Right renal pelvis (tissue), 4 donors: ENCODE measurements at regions not wholly inside any gene's neighbourhood (a gene's known extent, or its start where the extent isn't known, plus 50 kb on each side); places are given as distances from the start of the nearest gene placed in this dataset.
"Not testable (repeated sequence)": the region's sequence is repeated elsewhere in the genome, so short reads cannot be mapped to it uniquely, and the experiment has no call there.

ENCODE experiments used
- DNase-seq, 4 donors: peaks; one replicate each; pipeline ENCODE4 v3.0.0-alpha.2; 2013; ENCODE audit warnings: low read depth in 4 of 4, low spot score in 3 of 4, missing footprints in 1 of 4

DNA sequence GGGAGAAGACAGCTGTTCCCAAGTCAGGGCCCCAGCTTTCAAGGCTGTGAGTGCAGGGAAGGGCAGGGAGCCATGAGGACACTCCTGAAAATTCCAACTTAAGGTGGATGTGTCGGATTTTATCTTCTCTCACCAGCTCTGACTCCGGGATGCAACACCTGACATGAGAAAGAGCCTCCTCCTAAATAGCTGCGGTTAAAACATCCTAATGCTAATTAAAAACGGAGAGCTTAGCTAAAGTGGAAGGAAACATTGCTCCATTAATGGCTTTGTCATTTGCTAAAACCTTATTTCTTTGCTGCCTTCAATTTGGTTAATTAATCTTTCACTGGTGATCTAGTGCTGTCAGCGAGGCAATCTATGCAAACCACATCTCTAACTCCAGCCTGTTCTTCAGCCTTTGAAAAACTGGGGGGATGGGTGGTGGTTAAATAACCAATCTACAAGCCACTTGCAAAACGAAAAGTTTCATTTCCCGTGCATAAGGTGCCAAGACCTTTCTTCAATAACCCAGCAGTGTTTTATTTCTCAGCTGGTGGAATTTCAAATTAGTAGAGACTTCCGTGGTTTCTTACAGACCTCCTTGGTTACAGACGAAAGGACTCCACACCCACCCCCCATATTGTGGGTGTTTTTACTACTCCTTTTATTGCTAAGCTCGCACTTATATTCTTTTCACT, 379.6 kb downstream of the MLLT3 start:
- DNase-seq: no peak

DNA sequence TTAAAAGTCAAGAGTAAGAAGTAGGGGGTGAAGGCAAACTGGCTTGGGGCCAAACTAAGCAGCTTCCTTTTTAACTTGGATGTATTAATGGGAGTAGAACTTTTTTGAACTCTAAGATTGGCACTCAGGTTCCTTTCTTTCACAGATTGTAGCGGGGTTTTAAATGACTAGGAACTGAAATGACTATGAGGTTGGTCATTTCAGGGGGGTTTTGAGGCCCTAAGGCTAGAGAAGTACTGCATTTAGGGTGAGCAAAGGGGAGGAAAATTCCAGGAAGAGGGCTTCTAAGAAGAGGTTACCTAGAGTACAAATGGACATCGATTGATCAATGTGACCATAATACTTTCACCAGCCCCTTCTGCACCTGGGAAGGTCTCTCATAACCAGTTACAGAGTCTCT, 381.8 kb downstream of the MLLT3 start:
- DNase-seq: no peak

DNA sequence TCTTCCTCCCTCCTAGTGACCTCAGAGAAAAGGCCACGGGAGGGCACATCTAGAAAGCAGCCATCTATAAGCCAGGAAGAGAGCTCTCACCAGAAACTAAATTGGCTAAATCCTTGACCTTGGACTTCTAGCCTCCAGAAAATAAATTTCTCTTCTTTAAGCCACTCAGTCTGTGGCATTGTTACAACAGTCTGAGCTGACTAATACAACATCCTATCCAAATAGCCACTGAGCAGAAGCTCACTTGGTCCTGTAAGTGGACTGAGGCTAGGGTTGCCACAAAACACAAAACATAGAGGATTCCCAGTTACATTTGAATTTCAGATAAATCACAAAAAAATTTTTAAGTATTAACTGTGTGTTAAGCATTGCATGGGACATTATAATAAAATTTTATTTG, 383.4 kb downstream of the MLLT3 start:
- no peak for DNase-seq

DNA sequence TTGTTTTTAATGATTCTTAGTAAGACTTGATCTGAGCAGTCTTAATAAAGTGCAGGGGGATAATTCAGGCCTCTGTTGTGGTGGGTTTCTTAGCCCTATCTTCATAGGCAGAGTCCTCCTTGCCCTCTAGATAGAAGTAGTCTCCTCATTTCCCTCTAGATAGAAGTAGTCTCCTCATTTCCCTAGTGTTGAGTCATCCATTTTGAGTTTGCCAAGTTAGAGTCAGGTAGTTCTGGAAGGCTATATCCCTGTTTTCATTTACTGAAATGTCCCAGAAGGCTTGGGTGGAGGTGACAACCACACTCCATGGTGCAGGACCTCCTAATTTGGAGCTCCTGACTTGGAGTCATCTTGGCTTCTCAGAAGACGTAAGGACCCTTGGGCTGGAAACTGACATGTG, 384.6 kb downstream of the MLLT3 start:
- no peak for DNase-seq

DNA sequence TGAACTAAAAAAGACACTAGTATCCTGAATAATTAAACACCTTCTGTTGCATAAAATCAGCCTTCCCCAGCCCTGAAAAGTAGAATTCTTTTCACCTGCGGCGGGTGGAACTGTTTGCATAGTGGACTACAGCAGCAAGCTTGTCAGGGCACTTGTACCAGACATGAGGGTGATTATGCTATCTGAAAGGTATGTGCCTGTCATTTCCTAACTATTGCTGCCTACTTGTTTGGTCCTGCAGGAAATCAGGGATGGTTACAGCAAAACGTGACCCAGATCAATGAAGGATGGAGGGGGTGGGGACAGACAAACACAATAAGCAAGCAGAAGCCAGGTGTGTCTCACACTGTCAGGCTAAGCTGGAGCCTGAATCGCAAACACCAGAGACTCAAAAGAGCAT, 385.6 kb downstream of the MLLT3 start:
- no peak for DNase-seq

DNA sequence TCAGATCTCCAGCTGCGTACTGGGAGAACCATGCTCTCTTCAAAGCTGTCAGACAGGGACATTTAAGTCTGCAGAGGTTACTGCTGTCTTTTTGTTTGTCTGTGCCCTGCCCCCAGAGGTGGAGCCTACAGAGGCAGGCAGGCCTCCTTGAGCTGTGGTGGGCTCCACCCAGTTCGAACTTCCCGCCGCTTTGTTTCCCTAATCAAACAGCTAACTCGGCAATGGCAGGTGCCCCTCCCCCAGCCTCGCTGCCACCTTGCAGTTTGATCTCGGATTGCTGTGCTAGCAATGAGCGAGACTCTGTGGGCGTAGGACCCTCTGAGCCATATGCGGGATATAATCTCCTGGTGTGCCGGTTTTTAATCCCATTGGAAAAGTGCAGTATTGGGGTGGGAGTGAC, 387.1 kb downstream of the MLLT3 start:
- not testable (repeated sequence) for DNase-seq

DNA sequence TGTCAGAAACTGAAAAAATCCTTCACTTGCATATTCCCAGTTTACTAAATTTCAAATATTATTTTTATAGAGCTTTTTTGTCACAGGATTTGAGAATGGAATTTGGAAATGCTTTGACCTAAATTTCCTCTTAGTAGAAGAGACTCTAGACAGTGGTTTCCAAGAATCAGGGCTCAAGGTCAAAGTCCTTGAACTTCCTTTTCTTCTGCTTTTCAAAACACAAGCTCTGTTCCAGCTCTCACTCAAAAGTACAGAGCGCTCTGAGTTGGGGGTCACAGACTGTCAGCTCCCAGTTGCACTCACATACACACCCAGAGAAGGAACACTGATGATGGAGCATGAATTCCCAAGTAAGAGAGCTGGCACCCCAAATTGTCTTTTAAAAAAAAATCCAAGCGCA, 394.2 kb downstream of the MLLT3 start:
- DNase-seq: no peak

DNA sequence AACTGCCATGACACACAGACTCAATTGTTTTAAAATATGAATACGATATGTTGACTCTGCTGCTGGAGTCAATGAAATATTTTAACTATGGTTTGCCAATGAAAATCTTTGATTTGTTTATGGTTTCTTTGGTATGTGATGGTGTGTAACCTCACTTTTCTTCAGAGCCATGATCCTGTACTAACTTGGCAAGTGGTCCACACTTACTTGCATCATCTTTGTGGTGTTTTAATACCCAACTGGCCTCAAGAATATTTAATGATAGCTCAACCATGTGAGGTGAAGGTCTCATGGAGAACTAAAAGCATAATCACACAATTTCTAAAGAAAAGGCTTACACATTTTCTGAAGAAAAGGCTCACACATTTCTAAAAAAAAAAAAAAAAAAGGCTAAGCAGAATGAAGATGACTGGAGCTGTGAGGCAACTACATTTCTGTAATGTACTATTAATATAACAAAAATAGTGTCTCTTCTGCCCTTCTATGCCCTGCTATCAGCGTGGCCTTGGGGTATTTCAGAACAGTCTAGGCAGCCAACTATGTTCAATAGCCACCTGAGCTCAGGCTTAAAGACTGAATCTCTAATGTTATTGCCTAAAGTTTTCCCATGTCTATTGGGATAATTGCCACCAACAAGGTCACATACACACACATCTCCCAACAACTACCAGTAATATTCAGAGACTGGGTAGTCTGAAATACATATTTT, 395.0 kb downstream of the MLLT3 start:
- DNase-seq: no peak

DNA sequence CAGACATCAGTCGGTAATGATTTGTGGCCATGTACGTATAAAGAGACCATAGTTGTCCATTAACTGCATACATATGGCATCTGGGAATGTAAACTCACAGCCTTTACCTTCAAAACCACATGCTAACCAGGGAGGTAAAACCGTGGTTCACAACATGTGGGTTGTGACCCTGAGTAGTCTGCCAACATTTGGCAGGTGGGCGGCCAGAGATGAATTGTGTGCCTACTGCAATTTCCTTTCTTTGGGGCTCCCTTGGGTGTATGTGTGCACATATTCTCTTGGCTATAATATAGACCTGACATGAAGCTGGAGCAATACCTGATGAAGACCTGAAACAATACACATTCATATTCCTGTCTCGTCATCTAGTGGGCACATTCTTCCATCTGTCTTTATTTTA, 396.0 kb downstream of the MLLT3 start:
- DNase-seq: no peak

DNA sequence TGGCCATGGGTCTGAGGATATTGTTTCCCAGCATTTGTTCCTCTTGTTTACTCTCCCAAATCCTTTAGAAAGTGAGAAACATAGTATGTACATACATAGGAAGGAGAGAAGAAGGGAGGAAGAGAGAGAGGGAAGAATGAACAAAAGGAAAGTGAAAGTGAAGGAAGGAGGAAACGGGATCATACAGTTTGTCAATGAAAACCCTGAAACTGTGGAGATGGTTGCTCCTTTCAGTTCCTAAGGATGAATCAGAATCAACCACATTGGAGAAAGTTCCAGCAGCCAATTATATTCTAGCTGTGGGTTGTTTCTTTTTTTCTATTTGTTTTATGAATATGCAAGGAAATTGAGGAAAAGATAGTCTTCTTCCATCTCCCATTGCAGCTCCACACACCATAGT, 396.5 kb downstream of the MLLT3 start:
- no peak for DNase-seq

DNA sequence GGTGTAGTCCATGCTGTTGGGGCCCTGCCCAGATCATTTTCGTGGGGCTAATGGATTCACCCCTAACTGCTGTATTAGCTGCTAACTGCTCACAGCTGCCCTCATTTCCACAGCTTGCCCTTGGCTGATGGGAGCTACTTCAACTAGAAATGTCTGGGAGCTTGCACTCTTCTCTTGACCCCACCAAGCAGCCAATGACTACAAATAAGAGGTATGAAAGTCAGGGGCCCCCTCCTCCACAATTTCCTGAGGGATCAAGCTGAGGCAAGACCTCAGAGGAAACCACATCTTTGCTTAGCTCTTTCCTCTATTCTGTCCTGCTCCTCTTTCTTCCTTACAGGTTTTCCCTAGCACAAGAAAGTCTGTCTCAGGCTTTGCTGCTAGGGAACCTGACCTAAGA, 397.5 kb downstream of the MLLT3 start:
- no peak for DNase-seq

DNA sequence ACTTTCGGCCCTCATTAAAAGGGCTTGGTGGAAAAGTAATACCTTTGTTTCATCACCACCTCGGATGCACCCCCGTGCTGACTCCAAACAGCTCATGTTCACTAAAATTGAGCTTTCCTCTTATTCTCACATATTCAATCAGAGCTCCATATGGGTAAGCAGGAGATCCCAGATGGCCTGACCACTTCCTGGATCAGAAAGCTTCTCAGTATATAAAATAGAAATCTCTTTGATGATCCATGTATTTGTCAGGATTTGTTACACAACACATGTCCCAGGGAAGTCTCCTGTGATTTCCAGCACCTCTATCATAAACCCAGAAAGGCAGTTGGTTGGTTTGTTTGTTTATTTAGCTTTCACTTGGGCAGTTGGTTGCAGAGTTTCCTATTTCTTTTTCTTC, 402.0 kb downstream of the MLLT3 start:
- DNase-seq: no peak

DNA sequence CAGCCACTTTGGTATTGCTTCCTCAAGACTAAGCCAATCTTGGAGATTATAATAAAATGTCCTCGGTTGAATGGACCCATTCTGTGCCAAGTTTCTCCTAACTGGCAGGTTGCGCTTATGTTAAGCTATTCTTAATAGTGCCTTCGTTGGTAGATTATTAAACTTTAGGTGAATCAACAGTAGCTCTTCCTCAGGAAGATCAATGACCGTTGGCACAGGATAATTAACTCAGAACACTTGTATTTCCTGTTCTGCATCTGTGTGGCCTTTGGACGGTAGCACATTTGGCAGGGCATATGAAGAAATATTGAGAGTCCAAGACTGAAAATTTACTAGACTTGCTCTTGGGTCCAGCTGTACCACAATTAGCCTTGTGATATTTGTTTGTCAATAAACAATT, 402.9 kb downstream of the MLLT3 start:
- no peak for DNase-seq

DNA sequence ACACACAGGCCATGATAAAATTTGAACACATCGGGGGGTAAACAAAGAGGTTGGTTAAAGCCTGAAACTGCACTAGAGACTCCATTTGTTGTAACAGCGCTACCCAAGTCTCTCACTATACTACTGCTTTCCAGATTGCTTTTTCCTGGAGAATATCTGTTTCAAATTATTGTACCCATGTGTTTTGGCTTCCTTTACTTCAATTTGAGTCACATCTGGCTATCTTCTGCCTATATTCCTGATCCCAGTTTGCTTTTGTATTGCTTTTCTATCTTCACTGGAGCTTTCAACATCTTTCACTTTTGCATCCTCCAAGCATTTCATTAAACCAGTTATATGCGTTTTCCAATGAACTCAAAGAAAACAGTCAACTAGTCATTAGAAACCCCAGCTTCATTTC, 404.7 kb downstream of the MLLT3 start:
- no peak for DNase-seq

DNA sequence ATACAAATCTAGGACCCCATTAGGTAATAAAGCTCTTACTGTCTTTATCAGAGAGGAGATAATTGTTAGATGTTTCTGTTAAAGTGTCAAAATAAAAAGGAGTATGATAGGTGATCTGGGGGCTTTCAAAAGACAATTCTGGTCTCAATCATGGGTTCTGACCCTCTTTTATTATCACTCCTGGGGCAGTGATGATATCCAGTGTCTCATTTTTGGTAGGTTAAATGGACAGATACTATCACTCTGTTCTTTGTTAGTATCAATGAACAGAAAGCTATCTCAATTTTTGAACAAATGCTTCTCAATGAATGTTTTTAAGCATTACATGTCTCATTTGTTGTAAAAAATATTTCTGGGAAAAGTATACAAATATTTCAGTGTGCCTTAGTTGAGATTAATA, 405.9 kb downstream of the MLLT3 start:
- no peak for DNase-seq

DNA sequence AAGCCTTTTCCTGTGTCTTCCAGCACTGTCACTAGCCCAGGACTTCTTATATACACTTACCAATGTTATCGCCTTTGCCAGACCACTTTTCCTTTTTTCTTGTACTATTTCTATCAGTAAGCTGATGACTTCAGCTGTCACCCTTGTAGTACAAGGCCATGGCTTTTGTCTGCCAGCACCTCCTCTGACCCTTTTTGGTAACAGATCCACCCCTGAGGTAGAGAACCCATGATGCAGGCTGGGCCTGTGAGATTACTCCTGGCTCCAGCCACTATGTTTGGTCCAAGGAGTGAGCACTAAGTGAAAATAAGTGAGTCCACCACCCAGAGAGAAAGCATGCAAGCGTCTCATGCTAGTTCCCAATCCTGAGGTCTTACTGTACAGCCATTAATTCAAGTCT, 406.7 kb downstream of the MLLT3 start:
- DNase-seq: no peak

DNA sequence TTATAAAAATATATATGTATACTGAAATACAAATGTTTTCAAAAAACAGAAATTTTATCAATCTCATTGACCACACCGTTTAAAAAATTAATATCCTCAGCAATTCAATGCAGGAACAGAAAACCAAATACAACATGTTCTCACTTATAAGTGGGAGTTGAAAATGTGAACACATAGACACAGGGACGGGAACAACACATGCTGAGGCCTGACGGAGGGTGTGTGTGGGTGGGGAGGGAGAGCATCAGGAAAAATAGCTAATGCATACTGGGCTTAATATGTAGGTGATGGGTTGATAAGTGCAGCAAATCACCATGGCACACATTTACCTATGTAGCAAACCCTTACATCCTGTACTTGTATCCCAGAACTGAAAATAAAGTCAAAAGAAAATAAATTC, 409.5 kb downstream of the MLLT3 start:
- no peak for DNase-seq

DNA sequence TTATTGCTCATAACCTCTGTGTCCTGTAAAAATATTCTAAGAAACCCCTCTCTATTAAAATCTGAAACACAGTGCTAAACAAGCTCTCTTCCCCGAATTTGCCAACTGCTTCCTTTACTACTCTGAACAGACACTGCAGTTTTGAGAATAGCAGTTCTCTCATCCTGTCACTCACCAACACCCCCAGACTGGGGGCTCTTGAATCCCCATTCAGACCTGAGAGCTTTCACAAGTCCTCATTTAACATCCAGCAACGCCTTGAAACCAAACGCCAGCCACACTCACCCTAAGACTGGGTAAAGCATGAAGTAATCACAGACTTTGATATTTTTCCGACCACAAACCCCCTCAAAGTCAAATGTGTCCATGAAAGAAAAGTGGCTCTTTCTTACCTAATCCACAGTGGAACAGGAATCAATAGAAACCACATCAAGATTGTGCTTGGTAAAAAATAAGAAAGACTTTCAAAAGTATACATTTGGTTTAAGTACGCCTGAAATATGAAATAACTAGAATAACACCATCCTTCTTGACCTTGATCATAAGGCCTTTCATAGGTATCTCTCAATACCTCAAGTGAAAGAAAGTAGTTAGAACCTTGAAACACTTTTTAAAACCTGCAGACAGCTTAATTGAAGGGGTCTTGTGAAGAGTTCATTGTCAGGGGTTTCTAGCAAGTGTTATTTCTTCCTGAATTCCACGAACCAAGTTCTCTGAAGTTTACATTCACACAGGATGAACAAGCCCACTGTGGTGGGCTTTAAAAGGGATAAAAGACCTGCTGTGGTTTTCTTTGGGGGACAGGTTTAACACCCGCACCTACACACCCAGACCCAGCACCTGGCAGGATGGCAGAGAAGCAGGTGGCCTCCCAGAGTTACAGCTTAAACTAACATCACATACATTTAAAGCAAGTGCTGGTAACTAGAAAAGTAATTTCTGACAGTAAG, 412.6 kb downstream of the MLLT3 start:
- no peak for DNase-seq

DNA sequence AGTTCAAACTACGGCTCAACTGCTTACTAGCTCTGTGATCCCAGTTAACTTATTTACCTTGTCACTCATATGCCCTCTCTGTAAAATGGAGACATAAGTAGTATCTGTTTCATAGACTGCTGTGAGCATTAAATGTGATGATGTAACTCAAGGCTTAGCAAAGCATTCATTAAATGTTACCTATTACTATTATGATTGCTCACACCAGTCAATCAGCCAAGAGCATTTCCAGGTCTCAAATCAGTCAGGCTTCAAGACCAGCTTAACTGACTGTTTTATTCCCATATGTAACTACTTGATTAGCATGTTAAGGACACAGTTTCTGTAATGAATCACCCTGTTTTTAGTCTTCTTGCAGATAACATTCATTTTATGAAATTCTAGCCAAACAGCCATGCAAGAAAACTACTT, 413.3 kb downstream of the MLLT3 start:
- DNase-seq: no peak

DNA sequence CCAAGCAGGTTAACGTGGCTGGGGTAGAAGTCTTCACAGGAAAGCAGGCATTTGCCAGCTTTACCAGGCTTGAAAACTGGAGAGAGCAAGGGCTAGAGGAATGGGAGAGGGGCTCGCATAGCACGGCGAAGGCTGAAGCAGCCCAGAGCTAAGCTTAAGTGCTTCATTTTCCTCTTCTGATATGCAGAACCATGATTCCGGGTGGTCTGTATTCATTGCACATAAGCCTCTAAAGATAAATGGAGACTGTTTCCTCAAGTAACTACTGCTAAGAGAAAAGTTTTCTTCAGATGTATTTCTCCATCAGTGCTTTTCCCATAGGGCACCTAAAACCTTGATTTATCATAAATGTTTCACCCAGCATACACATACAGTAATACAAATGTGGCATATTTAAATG, 414.1 kb downstream of the MLLT3 start:
- peak in 1 of 4 donors; percentile 33 for DNase-seq

DNA sequence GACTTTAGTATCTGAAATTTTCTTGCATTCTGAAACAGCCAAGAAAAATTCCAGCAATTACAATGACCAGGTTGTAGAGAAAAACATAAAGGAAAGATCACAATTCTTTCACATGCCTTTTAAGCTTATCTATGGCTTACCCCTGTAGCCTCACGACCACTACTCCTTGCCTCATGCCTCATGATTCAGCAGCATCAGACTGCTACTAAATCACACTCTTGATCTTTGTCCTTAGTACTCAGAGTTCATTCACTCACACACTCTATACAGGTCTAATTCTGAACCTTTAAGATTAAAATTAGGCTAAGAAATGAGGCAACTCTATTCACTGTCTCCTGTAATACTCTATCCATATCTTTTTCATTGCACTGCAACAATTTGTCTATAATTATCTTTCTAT, 415.1 kb downstream of the MLLT3 start:
- no peak for DNase-seq

DNA sequence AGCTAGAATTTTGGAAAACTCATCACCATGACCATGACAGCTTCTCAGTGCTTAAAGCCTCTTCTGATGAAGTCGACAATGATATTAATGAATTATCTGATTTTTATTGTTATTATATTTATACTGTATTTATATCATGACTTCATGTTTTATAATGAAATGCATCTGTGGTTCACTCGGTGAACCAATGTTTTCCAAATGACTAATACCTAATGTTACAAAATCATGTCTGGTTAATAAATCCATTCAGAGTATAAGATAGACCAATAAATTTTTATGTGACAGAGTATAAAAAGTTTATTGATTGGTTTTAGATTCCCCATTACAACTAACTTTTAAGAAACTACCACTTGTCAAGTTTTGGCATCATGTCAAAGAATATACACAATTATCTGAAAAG, 416.5 kb downstream of the MLLT3 start:
- DNase-seq: no peak
